NCI-H128 (cell line): ENCODE measurements at regions not wholly inside any gene's neighbourhood (a gene's known extent, or its start where the extent isn't known, plus 50 kb on each side); places are given as distances from the start of the nearest gene placed in this dataset.
"Not testable (repeated sequence)": the region's sequence is repeated elsewhere in the genome, so short reads cannot be mapped to it uniquely, and the experiment has no call there.

Experiments
- DNase-seq: peaks from one replicate; lab custom pipeline; 2025; ENCODE audit not compliant: unreplicated experiment; lab: John Stamatoyannopoulos, UW

DNA sequence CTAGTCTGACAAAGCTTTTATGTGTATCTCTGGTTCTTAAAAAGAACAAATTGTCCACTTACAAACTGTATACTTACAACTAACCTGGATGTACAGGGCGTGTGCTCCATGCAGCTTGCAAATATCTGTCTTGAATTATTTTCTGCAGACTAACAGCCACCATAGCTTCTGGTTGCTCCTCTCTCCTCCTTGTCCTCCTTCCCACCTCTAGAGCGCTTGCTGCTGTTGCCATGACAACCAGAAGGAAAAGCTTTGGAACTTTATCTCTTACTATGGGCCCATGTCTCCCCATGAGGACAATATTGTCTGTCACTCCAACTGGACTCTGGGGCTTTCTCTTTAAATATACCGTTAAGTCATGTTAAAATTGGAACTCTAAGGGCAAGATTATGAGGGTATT, 71.5 kb upstream of the DHX40 start:
- DNase-seq: no peak

DNA sequence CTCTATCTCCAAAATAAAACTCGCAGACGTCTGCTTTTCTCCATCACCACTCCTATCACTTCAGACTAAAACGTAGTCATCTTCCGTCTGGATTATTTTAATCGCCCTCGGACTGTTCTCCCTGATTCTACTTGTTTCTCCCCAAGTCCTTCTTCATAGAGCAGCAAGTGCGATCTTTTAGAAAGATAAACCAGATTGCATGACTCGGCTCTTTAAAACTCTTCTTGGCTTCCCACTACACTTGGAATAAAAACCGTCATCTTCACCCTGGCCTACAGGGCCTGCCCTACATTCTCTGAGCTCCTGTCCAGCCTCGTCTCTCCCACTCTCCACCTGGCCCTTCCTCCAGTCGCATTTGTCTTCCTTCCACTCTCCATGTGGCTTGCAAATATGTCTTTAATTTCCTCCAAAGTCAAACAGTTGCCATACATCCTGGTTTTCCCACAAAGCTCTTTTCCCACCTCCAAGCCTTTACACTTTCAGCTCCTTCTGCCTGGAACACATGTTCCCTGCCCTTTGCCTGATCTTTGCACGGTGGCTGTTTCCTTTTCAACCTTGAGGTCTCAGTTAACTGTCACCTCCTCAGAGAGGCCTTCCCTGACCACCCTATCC, 70.5 kb upstream of the DHX40 start:
- DNase-seq: no peak

GRCh38 chr17:59496178-59496577, 69.2 kb upstream of the DHX40 start:
- no peak for DNase-seq

GRCh38 chr17:59498530-59499307, 66.7 kb upstream of the DHX40 start:
- no peak for DNase-seq

- DNase-seq: not testable (repeated sequence)
Observed at GRCh38 chr17:59500086-59500655, 65.2 kb upstream of the DHX40 start.

- DNase-seq: no peak
Observed at GRCh38 chr17:59501690-59502089, 63.7 kb upstream of the DHX40 start.

- DNase-seq: no peak
Observed at GRCh38 chr17:59502800-59503199, 62.6 kb upstream of the DHX40 start.

DNA sequence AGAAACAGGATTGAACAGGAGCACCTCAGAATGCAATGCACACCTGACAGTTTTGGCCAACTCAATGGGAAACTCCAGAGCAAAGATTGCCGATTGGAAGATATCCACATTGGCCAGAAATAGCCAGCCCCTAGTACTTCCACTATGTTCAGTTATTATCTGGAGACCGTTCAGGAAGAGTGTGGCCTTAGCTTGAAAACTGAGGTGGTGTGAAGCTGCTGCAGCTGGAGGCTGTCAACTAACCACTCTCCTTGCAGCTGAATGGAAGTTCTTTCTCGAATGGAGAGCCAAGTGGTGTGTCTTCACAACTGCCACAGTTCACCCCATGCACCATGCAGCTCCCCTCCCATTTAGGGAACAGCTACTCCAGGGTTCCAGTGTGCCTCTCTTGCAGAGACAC, 61.9 kb upstream of the DHX40 start:
- DNase-seq: no peak

- no peak for DNase-seq
Observed at GRCh38 chr17:59504821-59505220, 60.6 kb upstream of the DHX40 start.

DNA sequence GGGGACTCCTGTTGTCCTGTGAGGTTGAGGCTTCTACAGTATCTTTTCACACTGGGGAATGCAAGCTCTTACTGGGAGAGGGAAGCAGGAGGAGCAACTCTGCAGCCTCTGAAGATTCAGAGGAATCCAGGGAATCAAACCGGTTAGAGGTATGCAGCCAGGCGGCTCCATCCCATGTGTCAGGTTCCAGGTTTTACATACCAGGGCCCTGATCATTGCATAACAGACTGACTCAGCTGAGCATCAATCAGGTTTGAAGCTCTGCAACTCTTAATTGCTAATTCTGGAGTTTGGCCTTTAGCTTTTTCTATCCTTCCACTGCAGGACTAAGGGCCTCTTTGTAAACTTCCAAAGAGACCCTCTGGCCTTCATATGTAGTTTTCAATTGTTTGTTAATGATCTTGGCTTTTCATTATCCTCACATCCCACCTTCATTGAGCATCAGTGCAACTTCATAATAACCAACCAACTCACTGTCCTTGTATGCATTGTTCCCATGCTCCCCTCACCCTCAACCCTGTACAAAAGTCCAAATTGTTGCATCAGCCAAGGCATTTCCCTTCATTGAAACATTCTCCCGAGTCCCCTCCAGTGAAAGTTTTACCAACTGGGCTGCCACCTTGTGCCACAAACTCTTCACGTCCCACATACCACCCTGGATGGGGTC, 59.7 kb upstream of the DHX40 start:
- no peak for DNase-seq

- DNase-seq: no peak
Observed at GRCh38 chr17:59506894-59507726, 58.3 kb upstream of the DHX40 start.

DNA sequence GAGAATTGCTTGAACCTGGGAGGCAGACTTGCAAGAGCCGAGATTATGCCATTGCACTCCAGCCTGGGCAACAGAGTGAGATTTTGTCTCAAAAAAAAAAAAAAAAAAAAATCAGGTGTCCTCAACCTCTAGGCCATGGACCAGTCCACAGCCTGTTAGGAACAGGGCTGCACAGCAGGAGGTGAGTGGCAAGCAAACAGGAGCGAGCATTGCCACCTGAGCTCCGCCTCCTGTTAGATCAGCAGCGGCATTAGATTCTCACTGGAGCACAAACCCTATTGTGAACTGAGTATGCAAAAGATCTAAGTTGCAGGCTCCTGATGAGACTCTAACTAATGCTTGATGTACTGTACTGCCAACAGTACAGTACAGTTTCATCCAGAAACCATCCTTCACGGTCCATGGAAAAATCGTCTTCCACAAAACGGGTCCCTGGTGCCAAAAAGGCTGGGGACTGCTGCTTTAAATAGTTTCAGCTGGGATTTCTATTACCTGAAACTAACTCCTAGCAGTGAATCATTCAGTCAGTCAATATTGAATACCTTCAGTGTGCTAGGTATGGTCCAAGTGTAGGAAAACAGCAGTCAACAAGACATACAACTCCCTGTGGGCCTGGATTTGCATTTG, 56.3 kb upstream of the DHX40 start:
- DNase-seq: no peak

DNA sequence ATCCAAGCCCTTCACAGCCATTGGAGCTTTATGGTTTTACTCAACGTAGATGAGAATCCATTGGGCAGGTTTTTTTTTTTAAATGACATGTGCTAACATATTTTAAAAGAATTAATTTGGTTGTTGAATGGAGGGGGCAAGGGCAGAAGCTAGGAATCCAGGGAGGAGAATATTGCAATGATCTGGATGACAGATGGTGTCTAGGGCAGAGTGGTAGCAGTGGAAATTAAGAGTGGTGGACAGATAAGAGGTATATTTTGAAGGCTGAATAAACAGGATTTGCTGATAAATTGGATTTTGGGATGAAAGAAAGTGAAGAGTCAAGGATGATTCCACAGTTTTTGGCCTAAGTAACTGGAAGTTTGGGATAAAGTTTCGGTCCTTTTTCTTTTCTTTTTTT, 54.8 kb upstream of the DHX40 start:
- DNase-seq: no peak

DNA sequence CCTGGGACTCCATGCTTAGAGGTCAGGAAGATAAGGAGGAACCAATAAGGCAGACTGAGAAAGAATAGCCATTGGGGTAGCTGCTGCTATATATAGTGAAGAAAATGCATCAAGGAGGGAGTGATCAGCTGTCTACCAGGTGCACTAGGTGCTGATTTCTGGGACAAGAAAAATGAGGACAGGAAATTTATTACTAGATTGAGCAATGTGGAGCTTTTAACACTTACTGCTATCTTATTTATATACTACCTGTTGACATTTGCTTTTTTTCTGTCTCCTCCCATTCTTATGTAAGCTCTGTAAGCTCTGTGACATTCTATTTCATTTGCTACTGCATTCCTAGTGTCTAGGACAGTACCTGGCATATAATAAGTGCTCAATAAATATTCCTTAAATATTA, 53.7 kb upstream of the DHX40 start:
- DNase-seq: no peak

DNA sequence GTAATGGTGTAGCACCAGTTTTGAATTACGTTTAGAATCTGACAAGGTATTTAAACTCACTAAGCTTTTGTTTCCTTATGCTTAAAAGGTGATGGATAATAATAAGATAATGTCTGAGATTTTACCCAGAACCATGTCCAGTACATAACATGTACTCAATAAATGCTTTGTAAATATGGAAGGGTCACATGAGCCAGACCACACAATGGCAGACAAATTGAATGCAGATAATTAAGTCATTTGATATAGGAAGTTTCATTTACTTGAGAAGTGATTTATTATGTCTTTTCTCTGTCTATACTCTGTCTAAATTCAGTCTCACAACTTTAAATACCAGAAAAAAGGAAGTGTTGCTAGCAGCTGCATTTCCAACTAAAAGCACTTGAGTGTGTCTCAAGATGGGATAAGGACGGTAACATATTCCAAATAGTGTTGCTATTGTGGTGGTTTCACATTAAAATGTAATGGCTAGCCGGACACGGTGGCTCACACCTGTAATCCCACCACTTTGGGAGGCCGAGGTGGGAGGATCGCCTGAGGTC, 52.5 kb upstream of the DHX40 start:
- no peak for DNase-seq

- peak; percentile 92 for DNase-seq
Observed at GRCh38 chr17:59513934-59514841, 51.2 kb upstream of the DHX40 start.
